IMR-90 (cell line): ENCODE measurements at regions not wholly inside any gene's neighbourhood (a gene's known extent, or its start where the extent isn't known, plus 50 kb on each side); places are given as distances from the start of the nearest gene placed in this dataset.

Experiments used
- ATAC-seq: fragments of 200-7000 bp; cut with Tn5 transposase; 2 replicates; pipeline ENCODE4 v1.9.1; 2020; ENCODE audit warnings: low read depth, mild to moderate bottlenecking, moderate library complexity
- BruUV-seq: library from RNA; stranded (reverse); fragments of 400-500 nt; replicated peaks from 2 replicates; lab custom pipeline; 2021; lab: Mats Ljungman, UMichigan
- CTCF ChIA-PET: fragments of 300-600 bp; formaldehyde crosslinking; extraction: SDS; loops from one replicate; lab custom pipeline; 2021; ENCODE audit warnings: antibody characterized with exemption; lab: Yijun Ruan, JAX
- POLR2A ChIA-PET: fragments of 300-600 bp; sonication (Branson Sonifier 250); formaldehyde crosslinking; loops from one replicate; lab custom pipeline; 2022; ENCODE audit warnings: antibody characterized with exemption; ENCODE audit not compliant: unreplicated experiment; lab: Charles Lee
- DNase-seq: peaks from one replicate; pipeline ENCODE4 v3.0.0; 2013
- H2AFZ ChIP-seq: replicated peaks from 2 replicates; pipeline ENCODE3; 2013; ENCODE audit warnings: low read length, mild to moderate bottlenecking; ENCODE audit not compliant: poor library complexity
- H2AK5ac ChIP-seq: 2 replicates; pipeline ENCODE4 v1.6.1; 2013; ENCODE audit warnings: low read depth, low read length, inconsistent platforms
- H2AK9ac ChIP-seq: replicated peaks from 2 replicates; pipeline ENCODE3; 2013; ENCODE audit warnings: mild to moderate bottlenecking, low read depth, low read length, moderate library complexity; ENCODE audit not compliant: poor library complexity
- H2BK120ac ChIP-seq: 2 replicates; pipeline ENCODE4 v1.6.1; 2013; ENCODE audit warnings: low read depth, low read length, inconsistent platforms
- H2BK15ac ChIP-seq: 3 replicates; pipeline ENCODE4 v1.6.1; 2013; ENCODE audit warnings: low read depth, low read length, inconsistent platforms
- H2BK20ac ChIP-seq: 2 replicates; pipeline ENCODE4 v1.6.1; 2013; ENCODE audit warnings: low read depth, mild to moderate bottlenecking, inconsistent platforms, low read length, moderate library complexity
- H2BK5ac ChIP-seq: 2 replicates; pipeline ENCODE4 v1.6.1; 2013; ENCODE audit warnings: mild to moderate bottlenecking, low read depth, low read length, inconsistent platforms; ENCODE audit not compliant: poor library complexity, severe bottlenecking
- H3K14ac ChIP-seq: replicated peaks from 2 replicates; pipeline ENCODE4 v1.6.1; 2013; ENCODE audit warnings: low read depth, low read length, inconsistent platforms
- H3K18ac ChIP-seq: 2 replicates; pipeline ENCODE4 v1.6.1; 2013; ENCODE audit warnings: low read depth, low read length, control low read depth
- H3K23ac ChIP-seq: 2 replicates; pipeline ENCODE4 v1.6.1; 2013; ENCODE audit warnings: low read depth, low read length, inconsistent platforms
- H3K27ac ChIP-seq: 2 replicates; pipeline ENCODE4 v1.5.1; 2013; ENCODE audit warnings: mild to moderate bottlenecking, control low read depth, low read length; ENCODE audit not compliant: insufficient read depth
- H3K27me3 ChIP-seq: 2 replicates; pipeline ENCODE4 v1.6.1; 2013; ENCODE audit warnings: low read length; ENCODE audit not compliant: control insufficient read depth, insufficient read depth
- H3K36me3 ChIP-seq: 2 replicates; pipeline ENCODE4 v1.6.1; 2013; ENCODE audit warnings: low read length, mixed read lengths; ENCODE audit not compliant: control insufficient read depth, insufficient read depth
- H3K4ac ChIP-seq: 2 replicates; pipeline ENCODE4 v1.6.1; 2013; ENCODE audit warnings: low read depth, low read length, inconsistent platforms
- H3K4me1 ChIP-seq: 2 replicates; pipeline ENCODE4 v1.6.1; 2013; ENCODE audit warnings: low read length, mixed read lengths; ENCODE audit not compliant: control insufficient read depth, insufficient read depth
- H3K4me2 ChIP-seq: 2 replicates; pipeline ENCODE4 v1.6.1; 2013; ENCODE audit warnings: low read depth, mild to moderate bottlenecking, control low read depth, low read length, moderate library complexity
- H3K4me3 ChIP-seq: 2 replicates; pipeline ENCODE4 v1.5.1; 2013; ENCODE audit warnings: low read depth, mild to moderate bottlenecking, control low read depth, low read length, moderate library complexity; ENCODE audit not compliant: insufficient read depth
- H3K56ac ChIP-seq: 2 replicates; pipeline ENCODE4 v1.6.1; 2013; ENCODE audit warnings: low read length, inconsistent platforms; ENCODE audit not compliant: insufficient read depth; ENCODE audit errors: extremely low read depth
- H3K79me1 ChIP-seq, 2 experiments: 2 replicates each; pipeline ENCODE4 v1.6.1; 2013; ENCODE audit warnings: low read length in 2 of 2, inconsistent platforms in 1 of 2, low read depth in 1 of 2
- H3K9ac ChIP-seq: 2 replicates; pipeline ENCODE4 v1.6.1; 2013; ENCODE audit warnings: low read depth, low read length, control low read depth
- H3K9me1 ChIP-seq: 2 replicates; pipeline ENCODE4 v1.6.1; 2013; ENCODE audit warnings: low read length, inconsistent platforms; ENCODE audit not compliant: insufficient read depth
- H3K9me3 ChIP-seq: 2 replicates; pipeline ENCODE4 v1.6.1; 2013; ENCODE audit warnings: low read length; ENCODE audit not compliant: control insufficient read depth, insufficient read depth
- H4K20me1 ChIP-seq: 2 replicates; pipeline ENCODE4 v1.6.1; 2013; ENCODE audit warnings: low read length, inconsistent platforms; ENCODE audit not compliant: insufficient read depth
- H4K5ac ChIP-seq: 2 replicates; pipeline ENCODE4 v1.6.1; 2013; ENCODE audit warnings: mild to moderate bottlenecking, low read depth, low read length, control low read depth
- H4K8ac ChIP-seq, 2 experiments: 2 replicates each; pipeline ENCODE4 v1.6.1; 2013; ENCODE audit warnings: low read depth in 2 of 2, low read length in 2 of 2, control low read depth in 1 of 2, inconsistent platforms in 1 of 2
- H4K91ac ChIP-seq: 2 replicates; pipeline ENCODE4 v1.6.1; 2013; ENCODE audit warnings: low read depth, low read length, inconsistent platforms; ENCODE audit not compliant: insufficient read depth
- BHLHE40 ChIP-seq: fragments of 150-350 bp; IDR thresholded peaks from 2 replicates; pipeline ENCODE4 v1.6.1; 2016; ENCODE audit warnings: mild to moderate bottlenecking, low read depth, low read length
- CEBPB ChIP-seq: IDR thresholded peaks from 2 replicates; pipeline ENCODE4 v1.6.1; 2012; ENCODE audit warnings: low read depth, low read length, improper control_type of control experiment
- CHD1 ChIP-seq: IDR thresholded peaks from 2 replicates; pipeline ENCODE4 v1.6.1; 2012; ENCODE audit warnings: low read depth, low read length, improper control_type of control experiment
- FOS ChIP-seq: fragments of 150-350 bp; IDR thresholded peaks from 2 replicates; pipeline ENCODE4 v1.6.1; 2016; ENCODE audit warnings: low read depth, low read length
- MAZ ChIP-seq: IDR thresholded peaks from 2 replicates; pipeline ENCODE4 v1.6.1; 2012; ENCODE audit warnings: low read depth, mild to moderate bottlenecking, low read length, improper control_type of control experiment, moderate library complexity, borderline replicate concordance
- NFE2L2 ChIP-seq: fragments of 150-350 bp; IDR thresholded peaks from 2 replicates; pipeline ENCODE4 v1.6.1; 2016; ENCODE audit warnings: low read depth, mild to moderate bottlenecking, low read length
- POLR2A ChIP-seq: IDR thresholded peaks from 2 replicates; pipeline ENCODE4 v1.6.1; 2012; ENCODE audit warnings: mild to moderate bottlenecking, low read depth, low read length
- RAD21 ChIP-seq: IDR thresholded peaks from 2 replicates; pipeline ENCODE4 v1.6.1; 2012; ENCODE audit warnings: low read length, improper control_type of control experiment
- RFX5 ChIP-seq: IDR thresholded peaks from 2 replicates; pipeline ENCODE4 v1.8.0; 2012; ENCODE audit warnings: low read depth, mild to moderate bottlenecking, low read length, moderate library complexity
- SMC3 ChIP-seq: fragments of 150-350 bp; IDR thresholded peaks from 2 replicates; pipeline ENCODE4 v1.6.1; 2016; ENCODE audit warnings: low read depth, mild to moderate bottlenecking, antibody characterized with exemption, low read length, moderate library complexity
- WGBS, 2 experiments: methylation state at CpG; one replicate each; pipeline versions ENCODE4 v1.1.5 to v1.1.7; 2013; ENCODE audit warnings: missing lambda C conversion rate in 2 of 2; ENCODE audit not compliant: insufficient read length in 1 of 2; ENCODE audit errors: extremely low coverage in 2 of 2; 5-methylcytosine and 5-hydroxymethylcytosine counted together
- dilution Hi-C: fragments of 300-500 bp; cut with HindIII; formaldehyde crosslinking; loops from one replicate; pipeline ENCODE4 v1.14.3; 2018; ENCODE audit warnings: low sequenced_read_pairs; ENCODE audit not compliant: unreplicated experiment
- in situ Hi-C: fragments of 300-500 bp; cut with MboI; formaldehyde crosslinking; loops from 3 replicates; pipeline ENCODE4 v1.14.3; 2019; ENCODE audit warnings: low sequenced_read_pairs, inconsistent platforms, mixed read lengths
- intact Hi-C: fragments of 100-400 bp; cut with micrococcal nuclease; formaldehyde crosslinking; loops from 2 replicates; pipeline ENCODE4 v1.10.0; 2022
- TF ChIP-seq, protein P1 (sequence below): fragments of 150-350 bp; IDR thresholded peaks from 2 replicates; pipeline ENCODE4 v1.6.1; 2017; ENCODE audit warnings: mild to moderate bottlenecking, antibody characterized with exemption, low read length, low read depth
- TF ChIP-seq, protein P2 (sequence below): conservative IDR thresholded peaks from 2 replicates; pipeline ENCODE4 v1.5.1; 2012; ENCODE audit warnings: mild to moderate bottlenecking, low read depth, low read length, improper control_type of control experiment
- TF ChIP-seq, protein P3 (sequence below): fragments of 150-350 bp; IDR thresholded peaks from 2 replicates; pipeline ENCODE4 v1.6.1; 2016; ENCODE audit warnings: low read depth, mild to moderate bottlenecking, low read length, moderate library complexity, borderline replicate concordance

DNA sequence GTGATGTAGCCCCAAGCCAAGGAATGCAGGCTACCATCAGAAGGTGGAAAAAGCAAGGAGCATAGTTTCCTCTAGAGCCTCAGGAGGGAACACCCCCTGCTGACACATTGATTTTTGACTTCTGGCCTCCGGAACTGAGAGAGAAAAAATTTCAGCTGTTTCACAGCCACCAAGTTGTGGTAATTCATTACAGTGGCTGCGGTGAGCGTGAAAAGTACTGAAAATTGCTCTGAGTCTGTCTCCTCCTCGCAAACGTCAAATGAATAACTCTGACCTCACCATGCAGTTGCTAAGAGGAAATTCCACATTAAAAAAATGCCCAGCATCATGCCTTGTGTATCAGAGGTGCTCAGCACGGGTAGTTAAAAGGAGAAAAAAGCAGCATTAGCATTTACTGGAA, 277.9 kb upstream of the MSX2 start:
- in situ Hi-C loops, result no loop called here
- H2AK5ac ChIP-seq, result no peak overlapping the region
- peaks cover 3% of the 10 kb centered on the region; the same call in 1 of the 2 replicates for H3K4me1 ChIP-seq
- ChIA-PET CTCF (no interaction called here), POLR2A (no interaction called here)
- peaks cover 1% of the 10 kb centered on the region for H3K27me3 ChIP-seq
- intact Hi-C loops, result no loop called here
- no peak overlapping the region for H2AK9ac ChIP-seq
- H3K56ac ChIP-seq, result no peak overlapping the region
- H3K18ac ChIP-seq, result no peak overlapping the region
- H3K9me1 ChIP-seq, result no peaks in the 10 kb centered on the region
- H2BK120ac ChIP-seq, result no peak overlapping the region
- TF ChIP-seq, protein P1, sequence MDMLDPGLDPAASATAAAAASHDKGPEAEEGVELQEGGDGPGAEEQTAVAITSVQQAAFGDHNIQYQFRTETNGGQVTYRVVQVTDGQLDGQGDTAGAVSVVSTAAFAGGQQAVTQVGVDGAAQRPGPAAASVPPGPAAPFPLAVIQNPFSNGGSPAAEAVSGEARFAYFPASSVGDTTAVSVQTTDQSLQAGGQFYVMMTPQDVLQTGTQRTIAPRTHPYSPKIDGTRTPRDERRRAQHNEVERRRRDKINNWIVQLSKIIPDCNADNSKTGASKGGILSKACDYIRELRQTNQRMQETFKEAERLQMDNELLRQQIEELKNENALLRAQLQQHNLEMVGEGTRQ, result no peak
- TF ChIP-seq RAD21 (no peak), CHD1 (no peak), CEBPB (no peak), SMC3 (no peak), POLR2A (no peak), BHLHE40 (no peak), NFE2L2 (no peak), MAZ (no peak), FOS (no peak), RFX5 (no peak)
- TF ChIP-seq, protein P2, sequence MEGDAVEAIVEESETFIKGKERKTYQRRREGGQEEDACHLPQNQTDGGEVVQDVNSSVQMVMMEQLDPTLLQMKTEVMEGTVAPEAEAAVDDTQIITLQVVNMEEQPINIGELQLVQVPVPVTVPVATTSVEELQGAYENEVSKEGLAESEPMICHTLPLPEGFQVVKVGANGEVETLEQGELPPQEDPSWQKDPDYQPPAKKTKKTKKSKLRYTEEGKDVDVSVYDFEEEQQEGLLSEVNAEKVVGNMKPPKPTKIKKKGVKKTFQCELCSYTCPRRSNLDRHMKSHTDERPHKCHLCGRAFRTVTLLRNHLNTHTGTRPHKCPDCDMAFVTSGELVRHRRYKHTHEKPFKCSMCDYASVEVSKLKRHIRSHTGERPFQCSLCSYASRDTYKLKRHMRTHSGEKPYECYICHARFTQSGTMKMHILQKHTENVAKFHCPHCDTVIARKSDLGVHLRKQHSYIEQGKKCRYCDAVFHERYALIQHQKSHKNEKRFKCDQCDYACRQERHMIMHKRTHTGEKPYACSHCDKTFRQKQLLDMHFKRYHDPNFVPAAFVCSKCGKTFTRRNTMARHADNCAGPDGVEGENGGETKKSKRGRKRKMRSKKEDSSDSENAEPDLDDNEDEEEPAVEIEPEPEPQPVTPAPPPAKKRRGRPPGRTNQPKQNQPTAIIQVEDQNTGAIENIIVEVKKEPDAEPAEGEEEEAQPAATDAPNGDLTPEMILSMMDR, result no peak
- TF ChIP-seq, protein P3, sequence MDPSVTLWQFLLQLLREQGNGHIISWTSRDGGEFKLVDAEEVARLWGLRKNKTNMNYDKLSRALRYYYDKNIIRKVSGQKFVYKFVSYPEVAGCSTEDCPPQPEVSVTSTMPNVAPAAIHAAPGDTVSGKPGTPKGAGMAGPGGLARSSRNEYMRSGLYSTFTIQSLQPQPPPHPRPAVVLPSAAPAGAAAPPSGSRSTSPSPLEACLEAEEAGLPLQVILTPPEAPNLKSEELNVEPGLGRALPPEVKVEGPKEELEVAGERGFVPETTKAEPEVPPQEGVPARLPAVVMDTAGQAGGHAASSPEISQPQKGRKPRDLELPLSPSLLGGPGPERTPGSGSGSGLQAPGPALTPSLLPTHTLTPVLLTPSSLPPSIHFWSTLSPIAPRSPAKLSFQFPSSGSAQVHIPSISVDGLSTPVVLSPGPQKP, result no peak
- no peak overlapping the region for H4K8ac ChIP-seq
- DNase-seq, result no peak
- H3K23ac ChIP-seq, result no peak overlapping the region
- no peaks in the 10 kb centered on the region for H3K79me1 ChIP-seq
- H3K4me3 ChIP-seq, result no peak overlapping the region
- no peaks in the 10 kb centered on the region for H3K36me3 ChIP-seq
- H2BK20ac ChIP-seq, result no peak overlapping the region
- no peak for ATAC-seq
- H3K14ac ChIP-seq, result no peak overlapping the region
- no peak overlapping the region for H2BK5ac ChIP-seq
- BruUV-seq, result no TSS peak
- H3K4me2 ChIP-seq, result no peak overlapping the region
- H3K27ac ChIP-seq, result no peak overlapping the region
- no peak overlapping the region for H4K5ac ChIP-seq
- H2BK15ac ChIP-seq, result no peak overlapping the region
- WGBS, 2 experiments, result no CpG with 5 or more reads among the region's 6 CpGs
- dilution Hi-C loops, result no loop called here
- H3K9me3 ChIP-seq, result 0 out of 2 replicates have a peak, but pooled peaks cover 2% of the 10 kb centered on the region
- H4K20me1 ChIP-seq, result no peaks in the 10 kb centered on the region
- no peak overlapping the region for H4K91ac ChIP-seq
- no peak overlapping the region for H3K9ac ChIP-seq
- no peak overlapping the region for H3K4ac ChIP-seq
- no peak overlapping the region for H2AFZ ChIP-seq
